Mesenchymal stem cell (in vitro differentiated cells and primary cell): ENCODE measurements at regions not wholly inside any gene's neighbourhood (a gene's known extent, or its start where the extent isn't known, plus 50 kb on each side); places are given as distances from the start of the nearest gene placed in this dataset.

ENCODE experiments used
- DNase-seq: peaks from one replicate; pipeline ENCODE4 v3.0.0-alpha.2; 2013
- H2AFZ ChIP-seq: one replicate; pipeline ENCODE4 v1.6.1; 2013; ENCODE audit warnings: low read depth, mild to moderate bottlenecking, control low read depth, inconsistent platforms, low read length, moderate library complexity
- H2AK5ac ChIP-seq: 2 replicates; pipeline ENCODE4 v1.6.1; 2013; ENCODE audit warnings: low read length, moderate library complexity, mild to moderate bottlenecking, inconsistent platforms; ENCODE audit not compliant: severe bottlenecking
- H2BK120ac ChIP-seq: one replicate; pipeline ENCODE4 v1.6.1; 2013; ENCODE audit warnings: low read depth, mild to moderate bottlenecking, inconsistent platforms, low read length, moderate library complexity
- H2BK12ac ChIP-seq, 2 experiments: one replicate each; pipeline ENCODE4 v1.6.1; 2013; ENCODE audit warnings: inconsistent platforms in 2 of 2, low read length in 2 of 2, mild to moderate bottlenecking in 2 of 2, moderate library complexity in 2 of 2, control low read depth in 1 of 2
- H2BK15ac ChIP-seq: one replicate; pipeline ENCODE4 v1.6.1; 2013; ENCODE audit warnings: mild to moderate bottlenecking, low read depth, inconsistent platforms; ENCODE audit not compliant: poor library complexity, severe bottlenecking
- H2BK5ac ChIP-seq: 2 replicates; pipeline ENCODE4 v1.6.1; 2013; ENCODE audit warnings: low read depth, mild to moderate bottlenecking, low read length, control low read depth, inconsistent platforms; ENCODE audit not compliant: poor library complexity, severe bottlenecking
- H3K14ac ChIP-seq, 2 experiments: one replicate each; pipeline ENCODE4 v1.6.1; 2013; ENCODE audit warnings: inconsistent platforms in 2 of 2, low read length in 2 of 2, control low read depth in 1 of 2, mild to moderate bottlenecking in 1 of 2, moderate library complexity in 1 of 2
- H3K18ac ChIP-seq, 2 experiments: one replicate each; pipeline ENCODE4 v1.6.1; 2013; ENCODE audit warnings: inconsistent platforms in 2 of 2, low read length in 2 of 2, control low read depth in 1 of 2, low read depth in 1 of 2, mild to moderate bottlenecking in 1 of 2
- H3K23ac ChIP-seq, 2 experiments: one replicate each; pipeline ENCODE4 v1.6.1; 2013; ENCODE audit warnings: inconsistent platforms in 2 of 2, low read length in 2 of 2, mild to moderate bottlenecking in 2 of 2, moderate library complexity in 2 of 2, control low read depth in 1 of 2
- H3K27ac ChIP-seq: 2 replicates; pipeline ENCODE4 v1.5.1; 2013; ENCODE audit warnings: mild to moderate bottlenecking, moderate library complexity, low read length, control low read depth, inconsistent platforms; ENCODE audit not compliant: poor library complexity, severe bottlenecking
- H3K27me3 ChIP-seq, 2 experiments: 2 replicates each; pipeline versions ENCODE4 v1.6.1 to v1.7.0; 2013; ENCODE audit warnings: low read length in 2 of 2, mild to moderate bottlenecking in 2 of 2, moderate library complexity in 2 of 2, control low read depth in 1 of 2, inconsistent platforms in 1 of 2; ENCODE audit not compliant: control insufficient read depth in 1 of 2, insufficient read depth in 1 of 2
- H3K36me3 ChIP-seq, 2 experiments: 2 replicates each; pipeline versions ENCODE4 v1.6.1 to v1.7.0; 2013; ENCODE audit warnings: low read length in 2 of 2, control low read depth in 1 of 2, inconsistent platforms in 1 of 2, low read depth in 1 of 2, mild to moderate bottlenecking in 1 of 2; ENCODE audit not compliant: insufficient read depth in 2 of 2, control insufficient read depth in 1 of 2
- H3K4ac ChIP-seq, 2 experiments: one replicate each; pipeline ENCODE4 v1.6.1; 2013; ENCODE audit warnings: inconsistent platforms in 2 of 2, low read length in 2 of 2, mild to moderate bottlenecking in 2 of 2, moderate library complexity in 2 of 2, control low read depth in 1 of 2, low read depth in 1 of 2
- H3K4me1 ChIP-seq: 2 replicates; pipeline ENCODE4 v1.6.1; 2013; ENCODE audit warnings: low read depth, low read length, control low read depth; ENCODE audit not compliant: control insufficient read depth, insufficient read depth
- H3K4me2 ChIP-seq: 2 replicates; pipeline ENCODE4 v1.6.1; 2013; ENCODE audit warnings: low read length, mild to moderate bottlenecking, inconsistent platforms; ENCODE audit not compliant: poor library complexity, severe bottlenecking
- H3K4me3 ChIP-seq, 2 experiments: 2 replicates each; pipeline versions ENCODE4 v1.5.1 to v1.7.0; 2013; ENCODE audit warnings: low read length in 2 of 2, mild to moderate bottlenecking in 2 of 2, control low read depth in 1 of 2, low read depth in 1 of 2; ENCODE audit not compliant: insufficient read depth in 1 of 2
- H3K79me1 ChIP-seq: replicated peaks from 2 replicates; pipeline ENCODE4 v1.6.1; 2013; ENCODE audit warnings: mild to moderate bottlenecking, control low read depth, low read length, inconsistent platforms; ENCODE audit not compliant: poor library complexity, severe bottlenecking
- H3K9ac ChIP-seq: 2 replicates; pipeline ENCODE4 v1.7.0; 2013; ENCODE audit warnings: mild to moderate bottlenecking, low read length, moderate library complexity
- H3K9me3 ChIP-seq: 2 replicates; pipeline ENCODE4 v1.7.0; 2013; ENCODE audit warnings: mild to moderate bottlenecking, low read length; ENCODE audit not compliant: control insufficient read depth
- H4K8ac ChIP-seq: one replicate; pipeline ENCODE4 v1.6.1; 2013; ENCODE audit warnings: inconsistent platforms, mild to moderate bottlenecking, low read length, moderate library complexity
- H4K91ac ChIP-seq: one replicate; pipeline ENCODE4 v1.6.1; 2013; ENCODE audit warnings: mild to moderate bottlenecking, low read length, inconsistent platforms
- WGBS: methylation state at CpG from one replicate; pipeline ENCODE4 v1.1.7; 2013; ENCODE audit warnings: mixed read lengths; 5-methylcytosine and 5-hydroxymethylcytosine counted together

GRCh38 chr10:121324678-121325213 is 273.5 kb downstream of the FGFR2 start:
- no peak overlapping the region for H3K23ac ChIP-seq
- no peak overlapping the region for H2BK120ac ChIP-seq
- no peak overlapping the region for H2BK15ac ChIP-seq
- peaks cover 2% of the 10 kb centered on the region for H3K4me1 ChIP-seq
- H2BK12ac ChIP-seq: no peak overlapping the region
- no peak overlapping the region for H2BK5ac ChIP-seq
- DNase-seq: no peak
- no peak overlapping the region for H3K9ac ChIP-seq
- H3K27me3 ChIP-seq: no peaks in the 10 kb centered on the region
- no peak overlapping the region for H3K4me3 ChIP-seq
- H4K8ac ChIP-seq: no peak overlapping the region
- no peaks in the 10 kb centered on the region for H3K9me3 ChIP-seq
- H3K4ac ChIP-seq: no peak overlapping the region
- H3K27ac ChIP-seq: no peak overlapping the region
- H3K36me3 ChIP-seq: no peaks in the 10 kb centered on the region
- H3K4me2 ChIP-seq: no peak overlapping the region
- no peak overlapping the region for H3K18ac ChIP-seq
- WGBS: 96% methylated on average over 6 of the region's 7 CpGs
- H2AFZ ChIP-seq: no peak overlapping the region
- H4K91ac ChIP-seq: peak overlapping the region; percentile 50
- H3K14ac ChIP-seq: no peak overlapping the region
- H2AK5ac ChIP-seq: no peak overlapping the region
- no peaks in the 10 kb centered on the region for H3K79me1 ChIP-seq

GRCh38 chr10:121325490-121326231 is 272.6 kb downstream of the FGFR2 start:
- Histone ChIP-seq H2AFZ (no peak overlapping the region), H3K14ac (no peak overlapping the region), H3K9me3 (no peaks in the 10 kb centered on the region), H4K8ac (no peak overlapping the region), H2BK15ac (no peak overlapping the region), H2BK120ac (no peak overlapping the region), H3K4ac (no peak overlapping the region), H3K79me1 (no peaks in the 10 kb centered on the region), H3K18ac (no peak overlapping the region), H2BK5ac (no peak overlapping the region), H3K4me3 (no peak overlapping the region), H2AK5ac (no peak overlapping the region), H3K27me3 (no peaks in the 10 kb centered on the region), H3K23ac (no peak overlapping the region), H4K91ac (no peak overlapping the region), H3K27ac (no peak overlapping the region), H3K9ac (no peak overlapping the region), H3K36me3 (no peaks in the 10 kb centered on the region), H3K4me2 (no peak overlapping the region), H3K4me1 (peaks cover 2% of the 10 kb centered on the region), H2BK12ac (no peak overlapping the region)
- DNase-seq: no peak
- 91% methylated on average over 3 of the region's 5 CpGs for WGBS

- Histone ChIP-seq H3K4me1 (peaks cover 2% of the 10 kb centered on the region), H2BK5ac (no peak overlapping the region), H2BK15ac (no peak overlapping the region), H2AK5ac (no peak overlapping the region), H4K8ac (no peak overlapping the region), H3K79me1 (no peaks in the 10 kb centered on the region), H3K27ac (no peak overlapping the region), H3K4me3 (no peak overlapping the region), H2BK120ac (no peak overlapping the region), H2AFZ (no peak overlapping the region), H3K9me3 (no peaks in the 10 kb centered on the region), H3K27me3 (no peaks in the 10 kb centered on the region), H3K36me3 (no peaks in the 10 kb centered on the region), H3K4ac (no peak overlapping the region), H3K9ac (no peak overlapping the region), H3K4me2 (no peak overlapping the region), H2BK12ac (no peak overlapping the region), H4K91ac (no peak overlapping the region), H3K23ac (no peak overlapping the region), H3K14ac (no peak overlapping the region), H3K18ac (no peak overlapping the region)
- DNase-seq: no peak
- 77% methylated on average over 2 of the region's 4 CpGs for WGBS
These were observed 271.3 kb downstream of the FGFR2 start for GRCh38 chr10:121326905-121327304.

DNA sequence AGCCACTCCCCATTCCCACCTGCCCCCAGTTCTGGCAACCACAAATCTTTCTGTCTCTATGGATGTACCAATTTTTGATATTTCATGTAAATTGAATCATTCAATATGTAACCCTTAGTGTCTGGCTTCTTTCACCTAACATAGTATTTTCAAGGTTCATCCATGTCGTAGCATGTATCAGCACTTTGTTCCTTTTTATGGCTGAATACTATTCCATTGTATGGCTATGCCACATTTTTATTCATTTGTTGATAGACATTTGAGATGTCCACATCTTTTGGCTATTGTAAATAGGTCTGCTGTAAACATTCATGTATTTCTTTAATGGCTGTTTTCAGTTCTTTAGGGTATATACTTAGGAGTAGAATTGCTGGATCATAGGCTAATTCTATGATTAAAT is 270.5 kb downstream of the FGFR2 start:
- H4K91ac ChIP-seq: no peak overlapping the region
- no peak overlapping the region for H2BK12ac ChIP-seq
- DNase-seq: no peak
- no peak overlapping the region for H2BK15ac ChIP-seq
- H3K36me3 ChIP-seq: no peaks in the 10 kb centered on the region
- no peak overlapping the region for H2AK5ac ChIP-seq
- H2BK5ac ChIP-seq: no peak overlapping the region
- no peak overlapping the region for H2BK120ac ChIP-seq
- H3K9ac ChIP-seq: no peak overlapping the region
- WGBS: no CpG with 5 or more reads among the region's 1 CpG
- no peak overlapping the region for H3K4me2 ChIP-seq
- no peak overlapping the region for H3K23ac ChIP-seq
- no peak overlapping the region for H3K14ac ChIP-seq
- H3K79me1 ChIP-seq: no peaks in the 10 kb centered on the region
- H3K4me3 ChIP-seq: no peak overlapping the region
- H4K8ac ChIP-seq: no peak overlapping the region
- H2AFZ ChIP-seq: no peak overlapping the region
- no peaks in the 10 kb centered on the region for H3K27me3 ChIP-seq
- peaks cover 2% of the 10 kb centered on the region for H3K4me1 ChIP-seq
- H3K9me3 ChIP-seq: no peaks in the 10 kb centered on the region
- H3K27ac ChIP-seq: no peak overlapping the region
- no peak overlapping the region for H3K4ac ChIP-seq
- no peak overlapping the region for H3K18ac ChIP-seq
